ENCODE measurements at regions not wholly inside any gene's neighbourhood (a gene's known extent, or its start where the extent isn't known, plus 50 kb on each side); places are given as distances from the start of the nearest gene placed in this dataset.
"Not testable (repeated sequence)": the region's sequence is repeated elsewhere in the genome, so short reads cannot be mapped to it uniquely, and the experiment has no call there.

GRCh38 chr9:29625292-29625731, 2052.0 kb upstream of the C9orf72 start:
- TF ChIP-seq CTCF (conservative IDR thresholded peaks at IDR 0.05; ENCODE audit: control insufficient read depth, insufficient read depth, low read depth, low read length), result no peak
- H3K4me3 ChIP-seq (ENCODE audit: control insufficient read depth, low read depth, low read length), result no peak overlapping the region
- DNase-seq (ENCODE audit: low read depth), result peak; percentile 53

- no peak for TF ChIP-seq CTCF (conservative IDR thresholded peaks at IDR 0.05; ENCODE audit: control insufficient read depth, insufficient read depth, low read depth, low read length)
- H3K4me3 ChIP-seq (ENCODE audit: control insufficient read depth, low read depth, low read length), result no peak overlapping the region
- DNase-seq (ENCODE audit: low read depth), result no peak
Measured at GRCh38 chr9:29625931-29626330, 2052.7 kb upstream of the C9orf72 start.

GRCh38 chr9:29628856-29629255, 2055.6 kb upstream of the C9orf72 start:
- not testable (repeated sequence) for DNase-seq (ENCODE audit: low read depth); H3K4me3 ChIP-seq (ENCODE audit: control insufficient read depth, low read depth, low read length)

DNA sequence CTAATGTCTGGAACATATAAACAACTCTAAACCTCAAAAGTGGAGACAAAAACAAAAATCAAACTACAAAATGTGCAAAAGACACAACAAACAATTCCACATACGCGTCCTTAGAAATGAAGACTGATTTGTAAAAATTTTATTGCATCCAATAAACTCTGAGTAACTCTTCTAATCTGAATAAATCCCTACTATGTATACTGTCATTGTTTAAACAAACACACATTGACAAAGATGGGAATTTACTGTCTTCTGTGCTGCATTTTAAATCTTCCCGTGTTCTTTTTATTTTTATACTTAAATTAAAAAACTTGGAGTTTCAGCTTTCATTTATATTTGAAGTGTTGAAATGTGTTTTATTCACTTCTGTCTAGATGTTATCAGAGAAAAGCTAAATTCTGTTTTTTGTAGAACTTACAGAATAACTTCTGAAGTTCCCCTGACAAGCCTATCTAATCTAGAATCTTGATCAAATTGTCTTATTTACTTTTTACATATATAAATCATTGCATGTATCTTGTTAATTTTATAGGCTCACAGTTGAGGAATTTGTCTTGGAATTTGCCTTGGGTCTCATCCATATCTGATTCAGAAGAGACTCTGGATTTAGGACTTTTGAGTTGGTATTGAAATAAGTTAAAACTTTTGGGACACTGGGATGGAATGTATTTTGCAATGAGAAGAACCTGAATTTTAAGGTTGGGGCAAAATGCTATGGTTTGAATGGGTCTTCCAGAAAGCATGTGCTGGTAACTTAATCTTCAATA, 2064.4 kb upstream of the C9orf72 start:
- H3K4me3 ChIP-seq (ENCODE audit: control insufficient read depth, low read depth, low read length), result no peak overlapping the region
- no peak for TF ChIP-seq CTCF (conservative IDR thresholded peaks at IDR 0.05; ENCODE audit: control insufficient read depth, insufficient read depth, low read depth, low read length)
- no peak for DNase-seq (ENCODE audit: low read depth)

DNA sequence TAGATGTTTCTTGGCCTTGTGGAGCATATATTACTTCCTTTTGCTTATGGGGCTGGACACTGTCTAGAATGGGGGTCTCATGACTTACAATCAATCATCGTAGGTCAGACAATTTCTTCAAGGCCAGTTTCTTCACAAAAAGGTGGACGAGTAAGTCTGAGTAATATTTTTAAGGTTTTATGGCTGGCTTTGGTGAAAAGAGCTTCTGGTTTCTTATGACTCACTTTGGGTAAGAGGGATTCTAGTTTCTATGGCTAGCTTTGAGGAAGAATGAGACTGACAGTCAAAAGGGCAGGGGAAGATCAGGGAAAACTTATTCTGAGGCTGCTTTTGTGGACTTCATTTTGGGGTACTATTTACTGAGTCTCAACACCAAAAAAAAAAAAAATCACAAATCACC, 2067.2 kb upstream of the C9orf72 start:
- DNase-seq (ENCODE audit: low read depth), result no peak
- no peak for TF ChIP-seq CTCF (conservative IDR thresholded peaks at IDR 0.05; ENCODE audit: control insufficient read depth, insufficient read depth, low read depth, low read length)
- no peak overlapping the region for H3K4me3 ChIP-seq (ENCODE audit: control insufficient read depth, low read depth, low read length)

DNA sequence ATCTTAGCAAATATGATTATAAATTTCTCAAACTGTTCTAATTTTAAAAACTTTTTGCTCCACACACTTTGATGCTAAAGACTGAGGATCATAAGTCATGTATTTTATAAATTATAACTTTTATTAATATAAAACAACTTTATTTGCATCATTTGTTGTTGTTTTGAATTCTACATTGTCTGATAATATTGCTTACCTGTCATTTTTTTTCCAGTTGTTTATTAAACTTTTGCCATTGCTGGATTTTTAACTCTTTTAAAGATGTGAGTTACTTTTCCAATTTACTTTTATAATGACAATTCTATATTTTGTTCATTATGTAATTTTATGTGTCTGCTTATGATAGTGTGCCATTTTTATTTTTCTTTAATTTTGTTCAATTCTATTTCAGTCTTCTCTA, 2071.2 kb upstream of the C9orf72 start:
- TF ChIP-seq CTCF (conservative IDR thresholded peaks at IDR 0.05; ENCODE audit: control insufficient read depth, insufficient read depth, low read depth, low read length), result no peak
- H3K4me3 ChIP-seq (ENCODE audit: control insufficient read depth, low read depth, low read length), result no peak overlapping the region

DNA sequence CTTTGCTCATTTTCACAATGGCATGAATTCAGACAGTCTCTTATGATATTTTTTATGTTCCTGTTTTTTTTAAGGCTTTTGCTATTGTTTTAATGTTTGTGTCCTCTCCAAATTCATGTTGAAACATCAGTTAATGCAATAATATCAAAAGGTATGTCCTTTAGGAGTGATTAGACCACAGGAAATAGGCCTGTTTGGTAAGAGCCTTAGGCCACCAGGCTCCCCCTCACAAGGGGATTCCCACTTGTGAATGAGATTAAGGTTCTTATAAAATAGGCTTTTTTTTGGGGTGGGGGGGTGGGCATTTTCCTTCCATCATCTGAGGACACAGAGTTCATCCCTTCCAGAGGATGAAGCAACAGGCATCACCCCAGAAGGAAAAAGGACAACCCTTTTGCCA, 2074.2 kb upstream of the C9orf72 start:
- no peak for DNase-seq (ENCODE audit: low read depth)
- TF ChIP-seq CTCF (conservative IDR thresholded peaks at IDR 0.05; ENCODE audit: control insufficient read depth, insufficient read depth, low read depth, low read length), result no peak
- H3K4me3 ChIP-seq (ENCODE audit: control insufficient read depth, low read depth, low read length), result no peak overlapping the region

More for the DNA sequence above, 2071.2 kb upstream of the C9orf72 start:
- DNase-seq (ENCODE audit: low read depth), result no peak
